GM18519 (cell line): ENCODE measurements at regions not wholly inside any gene's neighbourhood (a gene's known extent, or its start where the extent isn't known, plus 50 kb on each side); places are given as distances from the start of the nearest gene placed in this dataset.
"Not testable (repeated sequence)": the region's sequence is repeated elsewhere in the genome, so short reads cannot be mapped to it uniquely, and the experiment has no call there.

ENCODE experiments used
- ATAC-seq: cut with Tn5 transposase; IDR thresholded peaks from one replicate; pipeline ENCODE4 v1.9.1; 2021; ENCODE audit warnings: mild to moderate bottlenecking, moderate library complexity; ENCODE audit not compliant: unreplicated experiment, low FRiP score

GRCh38 chr1:233722212-233722979 is 108.5 kb downstream of the KCNK1 start:
- no peak for ATAC-seq

- no peak for ATAC-seq
Observed at GRCh38 chr1:233723387-233723786, 109.5 kb downstream of the KCNK1 start.

- not testable (repeated sequence) for ATAC-seq
Observed at GRCh38 chr1:233724131-233724631, 110.3 kb downstream of the KCNK1 start.

GRCh38 chr1:233725423-233725822 is 111.5 kb downstream of the KCNK1 start:
- ATAC-seq, result no peak

GRCh38 chr1:233728721-233729120 is 114.8 kb downstream of the KCNK1 start:
- no peak for ATAC-seq

GRCh38 chr1:233730380-233730779 is 116.5 kb downstream of the KCNK1 start:
- no peak for ATAC-seq

- no peak for ATAC-seq
Observed at GRCh38 chr1:233730809-233731208, 116.9 kb downstream of the KCNK1 start.

- ATAC-seq, result no peak
Observed at GRCh38 chr1:233732206-233732605, 118.3 kb downstream of the KCNK1 start.

- ATAC-seq, result no peak
Observed at GRCh38 chr1:233734456-233734855, 120.5 kb downstream of the KCNK1 start.

GRCh38 chr1:233735331-233735730 is 121.4 kb downstream of the KCNK1 start:
- no peak for ATAC-seq

- ATAC-seq, result no peak
Observed at GRCh38 chr1:233735847-233736246, 121.9 kb downstream of the KCNK1 start.

- ATAC-seq, result no peak
Observed at GRCh38 chr1:233737341-233737740, 123.4 kb downstream of the KCNK1 start.

- ATAC-seq, result no peak
Observed at GRCh38 chr1:233738396-233738795, 124.5 kb downstream of the KCNK1 start.

- no peak for ATAC-seq
Observed at GRCh38 chr1:233738850-233739249, 124.9 kb downstream of the KCNK1 start.

- ATAC-seq, result no peak
Observed at GRCh38 chr1:233744779-233745513, 131.0 kb downstream of the KCNK1 start.

- ATAC-seq, result no peak
Observed at GRCh38 chr1:233750139-233750538, 136.2 kb downstream of the KCNK1 start.

GRCh38 chr1:233759665-233760064 is 144.8 kb upstream of the SLC35F3 start:
- ATAC-seq, result no peak

GRCh38 chr1:233764304-233764703 is 140.2 kb upstream of the SLC35F3 start:
- ATAC-seq, result not testable (repeated sequence)

GRCh38 chr1:233777566-233777965 is 126.9 kb upstream of the SLC35F3 start:
- no peak for ATAC-seq

GRCh38 chr1:233780049-233780448 is 124.4 kb upstream of the SLC35F3 start:
- no peak for ATAC-seq

- no peak for ATAC-seq
Observed at GRCh38 chr1:233782937-233783586, 121.4 kb upstream of the SLC35F3 start.
